Effector memory CD8-positive, alpha-beta T cell (primary cell): ENCODE measurements at regions not wholly inside any gene's neighbourhood (a gene's known extent, or its start where the extent isn't known, plus 50 kb on each side); places are given as distances from the start of the nearest gene placed in this dataset.

ENCODE experiments used
- ATAC-seq: fragments of 150-1000 bp; cut with Tn5 transposase; replicated peaks from 2 replicates; pipeline ENCODE4 v1.10.0; 2021; ENCODE audit warnings: mild to moderate bottlenecking, moderate library complexity
- DNase-seq, 3 experiments: peaks; one replicate each; pipeline ENCODE4 v3.0.0; 2021
- H3K27ac Mint-ChIP-seq, 2 donors: one replicate each; pipeline ENCODE4 v1.8.0; 2022; ENCODE audit warnings: mild to moderate bottlenecking in 2 of 2, mixed read lengths in 2 of 2, moderate library complexity in 2 of 2
- H3K27me3 Mint-ChIP-seq, 2 donors: one replicate each; pipeline ENCODE4 v1.8.0; 2022; ENCODE audit warnings: mixed read lengths in 2 of 2
- H3K36me3 Mint-ChIP-seq: one replicate; pipeline ENCODE4 v1.8.0; 2022; ENCODE audit warnings: mild to moderate bottlenecking, moderate library complexity, mixed read lengths; ENCODE audit not compliant: insufficient read depth
- H3K4me1 Mint-ChIP-seq, 2 donors: one replicate each; pipeline ENCODE4 v1.8.0; 2022; ENCODE audit warnings: low read depth in 2 of 2, mixed read lengths in 2 of 2
- H3K4me3 Mint-ChIP-seq, 2 donors: one replicate each; pipeline ENCODE4 v1.8.0; 2022; ENCODE audit warnings: mild to moderate bottlenecking in 2 of 2, mixed read lengths in 2 of 2, moderate library complexity in 2 of 2
- H3K9me3 Mint-ChIP-seq, 2 donors: one replicate each; pipeline ENCODE4 v1.8.0; 2022; ENCODE audit warnings: mixed read lengths in 2 of 2

DNA sequence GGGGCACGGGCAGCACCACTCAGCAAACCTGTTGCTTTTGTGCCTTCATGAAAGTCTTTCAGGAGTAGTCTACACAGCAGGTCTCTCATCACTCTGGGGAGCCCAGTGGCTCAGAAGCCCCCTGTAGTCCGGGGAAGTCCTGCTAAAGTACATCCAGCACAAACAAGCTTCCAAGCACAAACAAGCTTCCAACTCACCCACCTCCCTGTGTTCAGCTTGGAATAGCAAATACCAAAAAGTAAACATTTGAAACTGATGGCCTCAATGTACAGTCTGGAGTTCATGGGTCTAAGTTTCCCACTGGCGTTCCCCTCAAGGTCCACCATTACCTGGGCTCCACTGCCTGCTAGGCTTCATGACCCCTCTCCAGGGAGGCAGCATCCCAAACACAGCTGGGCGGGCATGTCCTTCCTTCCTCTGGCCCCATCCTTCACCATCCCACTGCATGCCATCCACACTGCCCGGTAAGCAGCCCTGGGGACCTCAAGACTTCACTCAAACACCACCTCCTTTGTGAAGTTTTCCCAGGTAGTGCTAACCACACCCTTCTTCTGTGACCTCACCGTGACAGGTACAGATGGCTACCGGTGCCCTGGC, 62.8 kb upstream of the SIAH1 start:
- no peak for DNase-seq
- H3K4me3 Mint-ChIP-seq = no peak overlapping the region
- no peaks in the 10 kb centered on the region for H3K36me3 Mint-ChIP-seq
- no peaks in the 10 kb centered on the region for H3K4me1 Mint-ChIP-seq
- H3K27me3 Mint-ChIP-seq = no peaks in the 10 kb centered on the region
- no peaks in the 10 kb centered on the region for H3K9me3 Mint-ChIP-seq
- no peak for ATAC-seq
- no peak overlapping the region for H3K27ac Mint-ChIP-seq

DNA sequence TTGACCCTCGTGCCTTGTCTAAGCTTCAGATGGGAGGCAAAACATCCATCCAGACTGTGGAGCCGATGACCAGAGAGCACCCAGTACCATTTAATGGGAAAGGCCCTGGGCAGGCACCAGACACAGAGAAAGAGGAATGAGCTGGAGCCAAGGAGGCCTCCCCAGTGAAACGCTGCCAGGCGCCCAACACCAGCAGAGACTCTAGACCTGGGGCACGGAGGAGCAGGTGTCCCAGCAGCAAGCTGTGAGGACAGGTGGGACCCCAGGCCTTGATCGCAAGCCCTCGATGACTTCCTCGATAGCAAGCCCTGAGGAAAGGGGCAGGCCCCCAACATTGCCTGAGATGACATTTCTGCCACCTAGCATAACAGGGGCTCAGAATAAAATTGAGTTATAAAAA, 62.2 kb upstream of the SIAH1 start:
- no peaks in the 10 kb centered on the region for H3K36me3 Mint-ChIP-seq
- H3K4me1 Mint-ChIP-seq = no peaks in the 10 kb centered on the region
- no peak for DNase-seq
- no peak for ATAC-seq
- peak overlapping the region in 1 of 2 donors; percentile 62 for H3K27ac Mint-ChIP-seq
- H3K27me3 Mint-ChIP-seq = no peaks in the 10 kb centered on the region
- no peaks in the 10 kb centered on the region for H3K9me3 Mint-ChIP-seq
- no peak overlapping the region for H3K4me3 Mint-ChIP-seq

DNA sequence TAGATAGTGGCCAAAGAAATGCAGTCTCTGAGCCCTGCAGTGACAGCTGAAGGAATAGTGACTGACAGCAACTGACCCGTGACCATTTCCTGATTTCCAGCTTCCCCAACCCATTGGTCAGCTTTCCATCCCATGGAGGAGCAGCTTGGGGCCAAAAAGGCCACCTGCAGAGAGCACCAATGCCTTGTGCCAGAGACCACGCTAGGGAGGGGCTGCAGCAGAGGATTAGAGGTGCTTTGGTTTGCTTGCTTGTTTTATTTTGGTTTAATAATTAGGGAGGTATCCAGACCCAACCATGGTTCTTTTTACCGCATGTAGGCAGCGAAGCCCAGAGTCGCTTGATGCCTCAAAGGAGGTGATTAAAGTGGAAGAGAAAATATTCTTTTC, 61.3 kb upstream of the SIAH1 start:
- DNase-seq = no peak
- H3K36me3 Mint-ChIP-seq = no peaks in the 10 kb centered on the region
- H3K9me3 Mint-ChIP-seq = no peaks in the 10 kb centered on the region
- ATAC-seq = no peak
- no peaks in the 10 kb centered on the region for H3K27me3 Mint-ChIP-seq
- no peaks in the 10 kb centered on the region for H3K4me1 Mint-ChIP-seq
- H3K27ac Mint-ChIP-seq = no peak overlapping the region
- no peak overlapping the region for H3K4me3 Mint-ChIP-seq

DNA sequence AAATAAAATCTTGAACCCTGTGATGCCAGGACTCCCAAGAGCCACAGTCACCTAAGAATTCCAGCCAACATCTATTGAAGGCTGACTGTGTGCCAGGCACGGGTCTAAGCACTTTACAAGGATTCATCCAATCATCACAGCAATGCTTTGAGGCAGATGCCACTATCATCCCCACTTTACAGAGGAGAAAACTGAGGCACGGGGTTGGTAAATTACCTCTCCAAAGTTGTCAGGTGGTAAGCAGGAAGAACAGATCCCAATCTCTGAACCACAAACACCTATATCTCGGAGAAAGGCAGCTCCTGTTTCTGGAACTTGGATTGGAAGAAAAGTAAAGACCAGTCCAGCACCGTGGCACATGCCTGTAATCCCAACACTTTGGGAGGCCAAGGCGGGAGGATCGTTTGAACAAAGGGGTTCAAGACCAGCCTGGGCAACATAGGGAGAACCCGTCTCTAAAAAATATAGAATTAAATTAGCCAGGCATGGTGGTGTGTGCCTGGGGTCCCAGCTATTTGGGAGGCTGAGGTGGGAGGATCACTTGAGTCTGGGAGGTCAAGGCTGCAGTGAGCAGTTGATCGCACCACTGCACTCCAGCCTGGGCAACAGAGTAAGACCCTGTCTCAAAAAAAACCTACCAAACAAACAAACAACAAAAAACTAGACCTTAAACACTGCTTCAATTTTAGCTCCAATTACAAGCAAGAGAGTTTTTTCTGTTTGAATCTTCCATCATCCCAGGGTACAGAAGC, 60.7 kb upstream of the SIAH1 start:
- Mint-ChIP-seq H3K36me3 (no peaks in the 10 kb centered on the region), H3K27ac (peak overlapping the region in 1 of 2 donors; percentile 49), H3K9me3 (no peaks in the 10 kb centered on the region), H3K27me3 (no peaks in the 10 kb centered on the region), H3K4me3 (no peak overlapping the region), H3K4me1 (no peaks in the 10 kb centered on the region)
- ATAC-seq = no peak
- no peak for DNase-seq

DNA sequence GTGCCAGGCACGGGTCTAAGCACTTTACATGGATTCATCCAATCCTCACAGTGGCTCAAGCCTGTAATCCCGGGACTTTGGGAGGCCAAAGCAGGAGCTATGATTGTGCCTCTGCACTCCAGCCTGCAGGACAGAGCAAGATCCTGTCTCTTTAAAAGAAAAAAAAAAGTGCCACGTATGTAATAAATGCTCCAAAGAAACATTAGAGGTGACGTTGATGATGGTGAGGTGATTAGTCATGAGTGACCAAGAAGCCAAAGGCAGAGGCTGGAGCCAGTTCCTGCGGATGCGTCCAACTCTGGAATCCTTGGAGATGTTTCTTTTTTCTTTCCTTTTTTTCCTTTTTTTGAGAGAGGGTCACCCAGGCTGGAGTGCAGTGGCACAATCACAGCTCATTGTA, 59.4 kb upstream of the SIAH1 start:
- no peaks in the 10 kb centered on the region for H3K27me3 Mint-ChIP-seq
- no peaks in the 10 kb centered on the region for H3K9me3 Mint-ChIP-seq
- H3K4me3 Mint-ChIP-seq = no peak overlapping the region
- DNase-seq (no peak), ATAC-seq (no peak)
- no peak overlapping the region for H3K27ac Mint-ChIP-seq
- H3K4me1 Mint-ChIP-seq = no peaks in the 10 kb centered on the region
- H3K36me3 Mint-ChIP-seq = no peaks in the 10 kb centered on the region

DNA sequence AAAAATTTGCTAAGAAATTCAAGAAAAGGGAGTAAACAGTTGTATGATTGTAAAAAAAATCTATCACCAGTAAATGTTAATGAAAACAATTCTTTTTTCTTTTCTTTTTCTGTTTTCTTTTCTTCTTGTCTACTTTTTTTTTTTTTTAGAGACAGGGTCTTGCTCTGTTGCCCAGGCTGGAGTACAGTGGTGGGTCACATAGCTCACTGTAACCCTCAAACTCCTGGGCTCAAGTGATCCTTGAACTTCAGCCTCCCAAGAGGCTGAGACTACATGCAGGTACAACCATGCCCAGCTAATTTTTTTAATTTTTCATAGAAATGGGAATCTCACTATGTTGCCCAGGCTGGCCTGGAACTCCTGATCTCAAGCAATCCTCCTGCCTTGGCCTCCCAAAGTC, 57.2 kb upstream of the SIAH1 start:
- ATAC-seq = no peak
- H3K36me3 Mint-ChIP-seq = no peaks in the 10 kb centered on the region
- no peak for DNase-seq
- no peak overlapping the region for H3K4me3 Mint-ChIP-seq
- peaks cover 0 to 4% of the 10 kb centered on the region in 2 donors for H3K27me3 Mint-ChIP-seq
- H3K4me1 Mint-ChIP-seq = no peaks in the 10 kb centered on the region
- H3K9me3 Mint-ChIP-seq = no peaks in the 10 kb centered on the region
- H3K27ac Mint-ChIP-seq = no peak overlapping the region

DNA sequence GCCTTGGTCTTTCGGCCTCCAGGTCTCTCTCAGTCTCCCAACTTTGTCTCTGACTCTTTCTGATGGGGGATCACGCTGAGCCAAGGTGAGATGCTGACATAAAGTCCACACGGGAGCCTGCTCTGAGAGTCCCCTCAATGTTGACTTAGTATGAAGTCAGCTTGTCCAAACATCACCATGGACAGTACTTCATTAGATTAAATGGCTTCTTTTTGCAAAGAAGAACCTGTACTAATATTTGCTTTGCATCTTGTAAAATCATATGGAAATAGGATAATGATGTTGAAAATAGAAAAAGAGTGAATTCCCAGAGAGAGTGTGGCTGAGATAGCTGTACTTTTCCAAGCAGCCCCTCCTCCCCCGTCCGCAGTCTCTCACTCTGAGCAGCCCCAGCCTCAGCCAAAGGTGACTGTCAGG, 56.7 kb upstream of the SIAH1 start:
- DNase-seq (no peak), ATAC-seq (no peak)
- H3K4me1 Mint-ChIP-seq = no peaks in the 10 kb centered on the region
- H3K9me3 Mint-ChIP-seq = no peaks in the 10 kb centered on the region
- no peak overlapping the region for H3K4me3 Mint-ChIP-seq
- H3K27me3 Mint-ChIP-seq = peaks cover 0 to 9% of the 10 kb centered on the region in 2 donors
- H3K36me3 Mint-ChIP-seq = no peaks in the 10 kb centered on the region
- no peak overlapping the region for H3K27ac Mint-ChIP-seq

DNA sequence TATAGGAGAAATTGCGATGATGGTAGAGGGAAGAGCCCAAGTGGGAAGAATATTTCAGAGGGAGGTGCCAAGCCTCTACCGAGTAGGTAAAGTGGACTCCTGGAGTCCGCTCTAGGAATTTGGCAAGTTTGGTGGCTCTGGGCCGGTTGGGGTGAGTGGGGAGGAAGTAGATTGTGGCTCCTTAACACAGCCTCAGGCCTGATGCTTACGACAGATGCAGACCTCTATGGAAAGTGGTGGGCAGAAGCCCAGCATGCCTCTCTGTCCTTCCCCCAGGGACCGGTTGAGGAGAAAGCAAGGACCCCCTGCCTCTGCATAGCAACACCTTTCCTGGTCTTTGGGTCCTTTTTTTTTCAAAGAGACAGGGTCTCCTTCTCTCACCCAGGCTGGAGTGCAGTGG, 55.9 kb upstream of the SIAH1 start:
- Mint-ChIP-seq H3K36me3 (no peaks in the 10 kb centered on the region), H3K9me3 (no peaks in the 10 kb centered on the region), H3K27ac (no peak overlapping the region), H3K4me1 (no peaks in the 10 kb centered on the region), H3K27me3 (peaks cover 0 to 12% of the 10 kb centered on the region in 2 donors), H3K4me3 (no peak overlapping the region)
- ATAC-seq (no peak), DNase-seq (no peak)

DNA sequence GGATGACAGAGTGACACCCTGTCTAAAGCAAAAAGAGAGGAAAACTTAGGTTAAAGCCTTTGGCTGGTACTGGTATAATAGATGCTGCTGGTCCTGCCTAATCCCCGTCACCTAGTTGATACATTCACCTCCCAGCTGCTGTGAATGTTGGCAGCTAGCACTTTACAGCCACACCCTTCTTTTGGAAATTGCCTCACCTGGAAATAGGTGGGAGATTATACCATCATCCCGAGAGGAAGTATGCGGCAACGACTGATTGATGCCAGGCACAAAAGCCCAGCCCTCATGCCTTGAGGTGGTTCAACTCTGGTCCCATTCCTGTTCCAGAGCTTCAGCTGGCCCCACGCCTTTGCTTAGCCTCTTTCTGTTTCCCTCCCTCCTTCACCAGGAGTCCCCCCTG, 53.2 kb upstream of the SIAH1 start:
- peaks cover 4 to 5% of the 10 kb centered on the region in 2 donors for H3K4me1 Mint-ChIP-seq
- H3K27me3 Mint-ChIP-seq = peaks cover 0 to 12% of the 10 kb centered on the region in 2 donors
- ATAC-seq (no peak), DNase-seq (no peak)
- H3K27ac Mint-ChIP-seq = no peak overlapping the region
- no peaks in the 10 kb centered on the region for H3K9me3 Mint-ChIP-seq
- H3K4me3 Mint-ChIP-seq = no peak overlapping the region
- no peaks in the 10 kb centered on the region for H3K36me3 Mint-ChIP-seq

DNA sequence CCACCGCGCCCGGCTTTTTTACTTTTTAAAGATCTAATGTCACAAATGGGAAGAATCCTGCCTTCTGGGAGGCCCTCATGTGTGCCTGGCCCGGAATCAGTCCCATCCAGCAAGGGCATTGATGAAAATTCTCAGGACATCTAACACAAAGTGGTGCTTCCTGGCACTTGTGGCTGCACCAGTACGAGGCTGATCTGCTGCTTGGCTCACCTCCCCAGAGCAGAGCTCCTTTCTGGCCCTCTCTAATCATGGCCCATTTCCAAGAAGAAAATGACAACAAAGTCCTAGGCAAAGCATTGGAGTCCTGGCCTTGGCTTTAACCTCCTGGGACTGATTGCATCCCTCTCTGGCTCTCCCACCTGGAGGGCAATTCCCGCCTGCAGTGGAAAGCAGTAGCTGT, 50.7 kb upstream of the SIAH1 start:
- H3K36me3 Mint-ChIP-seq = no peaks in the 10 kb centered on the region
- ATAC-seq = no peak
- H3K27ac Mint-ChIP-seq = peak overlapping the region in 1 of 2 donors; percentile 64

DNA sequence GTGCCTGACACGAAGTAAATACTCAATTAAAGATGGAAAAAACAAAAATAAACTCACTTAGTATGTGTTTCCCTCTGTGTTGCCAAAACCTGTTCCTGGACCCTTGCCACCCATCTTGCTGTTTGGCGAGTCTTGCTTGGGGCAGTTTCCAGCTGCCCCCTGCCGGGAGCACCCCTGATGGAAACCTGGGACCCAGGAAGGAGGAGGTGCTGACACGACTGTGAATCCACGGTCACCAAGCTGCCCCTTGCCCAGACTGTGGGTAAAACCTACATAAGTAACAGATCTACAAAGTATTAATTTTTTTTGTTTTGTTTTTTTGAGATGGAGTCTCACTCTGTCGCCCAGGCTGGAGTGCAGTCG, 50.1 kb upstream of the SIAH1 start:
- H3K9me3 Mint-ChIP-seq = no peaks in the 10 kb centered on the region
- DNase-seq (no peak), ATAC-seq (no peak)
- H3K4me3 Mint-ChIP-seq = no peak overlapping the region
- H3K36me3 Mint-ChIP-seq = no peaks in the 10 kb centered on the region
- peak overlapping the region in 1 of 2 donors; percentile 64 for H3K27ac Mint-ChIP-seq
- H3K4me1 Mint-ChIP-seq = peaks cover 5% of the 10 kb centered on the region in 2 donors
- peaks cover 0 to 12% of the 10 kb centered on the region in 2 donors for H3K27me3 Mint-ChIP-seq

More for the DNA sequence above, 50.7 kb upstream of the SIAH1 start:
- DNase-seq = no peak
- Mint-ChIP-seq H3K27me3 (peaks cover 0 to 12% of the 10 kb centered on the region in 2 donors), H3K4me1 (peaks cover 5% of the 10 kb centered on the region in 2 donors), H3K9me3 (no peaks in the 10 kb centered on the region), H3K4me3 (no peak overlapping the region)
